ENCODE measurements at regions not wholly inside any gene's neighbourhood (a gene's known extent, or its start where the extent isn't known, plus 50 kb on each side); places are given as distances from the start of the nearest gene placed in this dataset.
"Not testable (repeated sequence)": the region's sequence is repeated elsewhere in the genome, so short reads cannot be mapped to it uniquely, and the experiment has no call there.

- TF ChIP-seq, protein P1, sequence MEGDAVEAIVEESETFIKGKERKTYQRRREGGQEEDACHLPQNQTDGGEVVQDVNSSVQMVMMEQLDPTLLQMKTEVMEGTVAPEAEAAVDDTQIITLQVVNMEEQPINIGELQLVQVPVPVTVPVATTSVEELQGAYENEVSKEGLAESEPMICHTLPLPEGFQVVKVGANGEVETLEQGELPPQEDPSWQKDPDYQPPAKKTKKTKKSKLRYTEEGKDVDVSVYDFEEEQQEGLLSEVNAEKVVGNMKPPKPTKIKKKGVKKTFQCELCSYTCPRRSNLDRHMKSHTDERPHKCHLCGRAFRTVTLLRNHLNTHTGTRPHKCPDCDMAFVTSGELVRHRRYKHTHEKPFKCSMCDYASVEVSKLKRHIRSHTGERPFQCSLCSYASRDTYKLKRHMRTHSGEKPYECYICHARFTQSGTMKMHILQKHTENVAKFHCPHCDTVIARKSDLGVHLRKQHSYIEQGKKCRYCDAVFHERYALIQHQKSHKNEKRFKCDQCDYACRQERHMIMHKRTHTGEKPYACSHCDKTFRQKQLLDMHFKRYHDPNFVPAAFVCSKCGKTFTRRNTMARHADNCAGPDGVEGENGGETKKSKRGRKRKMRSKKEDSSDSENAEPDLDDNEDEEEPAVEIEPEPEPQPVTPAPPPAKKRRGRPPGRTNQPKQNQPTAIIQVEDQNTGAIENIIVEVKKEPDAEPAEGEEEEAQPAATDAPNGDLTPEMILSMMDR (IDR thresholded peaks at IDR 0.05) = not testable (repeated sequence)
- not testable (repeated sequence) for TF ChIP-seq POLR2A (IDR thresholded peaks at IDR 0.05)
These were observed 330.7 kb upstream of the PLGLB2 start for GRCh38 chr2:87417147-87417546.
